Activated naive CD4-positive, alpha-beta T cell treated with anti-CD3 and anti-CD28 coated beads, Interleukin-2, amount 10 ng/mL, durations not matched to agents 7 days and 5 days (primary cell): ENCODE measurements at regions not wholly inside any gene's neighbourhood (a gene's known extent, or its start where the extent isn't known, plus 50 kb on each side); places are given as distances from the start of the nearest gene placed in this dataset.
"Not testable (repeated sequence)": the region's sequence is repeated elsewhere in the genome, so short reads cannot be mapped to it uniquely, and the experiment has no call there.

Experiments used
- CTCF ChIA-PET: fragments of 350-600 bp; sonication (Branson Sonifier 250); formaldehyde crosslinking; loops from one replicate; lab custom pipeline; 2021; ENCODE audit warnings: antibody characterized with exemption; lab: Charles Lee
- DNase-seq: peaks from one replicate; pipeline ENCODE4 v3.0.0-alpha.2; 2020
- H3K27ac Mint-ChIP-seq: one replicate; pipeline ENCODE4 v1.8.0; 2021; ENCODE audit warnings: mild to moderate bottlenecking, moderate library complexity, mixed read lengths
- H3K27me3 Mint-ChIP-seq: one replicate; pipeline ENCODE4 v1.8.0; 2021; ENCODE audit warnings: mild to moderate bottlenecking, mixed read lengths
- H3K36me3 Mint-ChIP-seq: one replicate; pipeline ENCODE4 v1.8.0; 2021; ENCODE audit warnings: mixed read lengths
- H3K4me1 Mint-ChIP-seq: one replicate; pipeline ENCODE4 v1.8.0; 2021; ENCODE audit warnings: mixed read lengths
- H3K4me3 Mint-ChIP-seq: one replicate; pipeline ENCODE4 v1.8.0; 2021; ENCODE audit warnings: mild to moderate bottlenecking, moderate library complexity, mixed read lengths
- H3K9me3 Mint-ChIP-seq: one replicate; pipeline ENCODE4 v1.8.0; 2021; ENCODE audit warnings: mixed read lengths

GRCh38 chr16:61540216-61540615 lies 496.0 kb downstream of the CDH8 start:
- DNase-seq = no peak
- Mint-ChIP-seq H3K36me3 (no peaks in the 10 kb centered on the region), H3K27ac (no peak overlapping the region), H3K27me3 (no peaks in the 10 kb centered on the region), H3K4me3 (no peak overlapping the region), H3K9me3 (peaks cover 14% of the 10 kb centered on the region), H3K4me1 (no peaks in the 10 kb centered on the region)
- CTCF ChIA-PET = no interaction called here

- Mint-ChIP-seq H3K27me3 (no peaks in the 10 kb centered on the region), H3K4me1 (no peaks in the 10 kb centered on the region), H3K27ac (no peak overlapping the region), H3K4me3 (no peak overlapping the region), H3K36me3 (no peaks in the 10 kb centered on the region), H3K9me3 (peaks cover 27% of the 10 kb centered on the region)
- no peak for DNase-seq
- CTCF ChIA-PET = no interaction called here
These were observed 505.5 kb downstream of the CDH8 start for GRCh38 chr16:61530697-61531096.

GRCh38 chr16:61500851-61501250 lies 535.4 kb downstream of the CDH8 start:
- Mint-ChIP-seq H3K9me3 (peaks cover 12% of the 10 kb centered on the region), H3K36me3 (no peaks in the 10 kb centered on the region), H3K4me3 (no peak overlapping the region), H3K27me3 (no peaks in the 10 kb centered on the region), H3K4me1 (no peaks in the 10 kb centered on the region), H3K27ac (no peak overlapping the region)
- CTCF ChIA-PET = interaction anchor here (0.6 kb wide), 1 partner anchor 10 kb away, joined by 3 read pairs; no protein-coding TSS in a partner anchor
- DNase-seq = no peak

- no peak overlapping the region for H3K27ac Mint-ChIP-seq
- H3K36me3 Mint-ChIP-seq = no peaks in the 10 kb centered on the region
- DNase-seq = no peak
These were observed 556.0 kb downstream of the CDH8 start for GRCh38 chr16:61480250-61480649.

GRCh38 chr16:61471737-61472136 lies 564.5 kb downstream of the CDH8 start:
- CTCF ChIA-PET = no interaction called here
- Mint-ChIP-seq H3K4me3 (no peak overlapping the region), H3K36me3 (no peaks in the 10 kb centered on the region), H3K27me3 (no peaks in the 10 kb centered on the region), H3K9me3 (peaks cover 22% of the 10 kb centered on the region), H3K4me1 (no peaks in the 10 kb centered on the region), H3K27ac (no peak overlapping the region)
- no peak for DNase-seq

More at GRCh38 chr16:61480250-61480649, 556.0 kb downstream of the CDH8 start:
- Mint-ChIP-seq H3K4me3 (no peak overlapping the region), H3K9me3 (peaks cover 19% of the 10 kb centered on the region), H3K4me1 (no peaks in the 10 kb centered on the region), H3K27me3 (no peaks in the 10 kb centered on the region)
- CTCF ChIA-PET = no interaction called here

- DNase-seq = no peak
- CTCF ChIA-PET = no interaction called here
- no peaks in the 10 kb centered on the region for H3K27me3 Mint-ChIP-seq
- H3K9me3 Mint-ChIP-seq = peaks cover 19% of the 10 kb centered on the region
- H3K4me1 Mint-ChIP-seq = no peaks in the 10 kb centered on the region
- H3K36me3 Mint-ChIP-seq = no peaks in the 10 kb centered on the region
- H3K4me3 Mint-ChIP-seq = no peak overlapping the region
- H3K27ac Mint-ChIP-seq = no peak overlapping the region
These were observed 565.2 kb downstream of the CDH8 start for GRCh38 chr16:61471023-61471422.

GRCh38 chr16:61465285-61465684 lies 571.0 kb downstream of the CDH8 start:
- Mint-ChIP-seq H3K27me3 (no peaks in the 10 kb centered on the region), H3K36me3 (no peaks in the 10 kb centered on the region)
- CTCF ChIA-PET = no interaction called here

GRCh38 chr16:61460020-61460419 lies 576.2 kb downstream of the CDH8 start:
- Mint-ChIP-seq H3K27ac (no peak overlapping the region), H3K4me3 (no peak overlapping the region), H3K36me3 (no peaks in the 10 kb centered on the region), H3K4me1 (no peaks in the 10 kb centered on the region), H3K9me3 (peaks cover 16% of the 10 kb centered on the region), H3K27me3 (no peaks in the 10 kb centered on the region)
- CTCF ChIA-PET = no interaction called here
- DNase-seq = no peak

More at GRCh38 chr16:61465285-61465684, 571.0 kb downstream of the CDH8 start:
- no peak overlapping the region for H3K27ac Mint-ChIP-seq
- H3K9me3 Mint-ChIP-seq = peaks cover 18% of the 10 kb centered on the region
- no peak overlapping the region for H3K4me3 Mint-ChIP-seq
- no peaks in the 10 kb centered on the region for H3K4me1 Mint-ChIP-seq
- no peak for DNase-seq

- H3K9me3 Mint-ChIP-seq = peaks cover 7% of the 10 kb centered on the region
- CTCF ChIA-PET = no interaction called here
- no peak overlapping the region for H3K27ac Mint-ChIP-seq
- no peaks in the 10 kb centered on the region for H3K4me1 Mint-ChIP-seq
- no peak overlapping the region for H3K4me3 Mint-ChIP-seq
- no peak for DNase-seq
- no peaks in the 10 kb centered on the region for H3K27me3 Mint-ChIP-seq
- H3K36me3 Mint-ChIP-seq = no peaks in the 10 kb centered on the region
These were observed 600.9 kb downstream of the CDH8 start for GRCh38 chr16:61435346-61435745.

GRCh38 chr16:61432421-61432820 lies 603.8 kb downstream of the CDH8 start:
- peaks cover 9% of the 10 kb centered on the region for H3K9me3 Mint-ChIP-seq
- H3K27me3 Mint-ChIP-seq = no peaks in the 10 kb centered on the region
- H3K4me3 Mint-ChIP-seq = no peak overlapping the region
- no peaks in the 10 kb centered on the region for H3K4me1 Mint-ChIP-seq
- no peak for DNase-seq
- H3K27ac Mint-ChIP-seq = no peak overlapping the region
- CTCF ChIA-PET = no interaction called here
- H3K36me3 Mint-ChIP-seq = no peaks in the 10 kb centered on the region

GRCh38 chr16:61421111-61421510 lies 615.1 kb downstream of the CDH8 start:
- H3K27me3 Mint-ChIP-seq = no peaks in the 10 kb centered on the region
- H3K9me3 Mint-ChIP-seq = peaks cover 5% of the 10 kb centered on the region
- CTCF ChIA-PET = no interaction called here
- no peaks in the 10 kb centered on the region for H3K4me1 Mint-ChIP-seq
- no peaks in the 10 kb centered on the region for H3K36me3 Mint-ChIP-seq
- H3K27ac Mint-ChIP-seq = no peak overlapping the region
- no peak overlapping the region for H3K4me3 Mint-ChIP-seq
- no peak for DNase-seq

- DNase-seq = no peak
- CTCF ChIA-PET = no interaction called here
- peaks cover 1% of the 10 kb centered on the region for H3K9me3 Mint-ChIP-seq
- no peak overlapping the region for H3K4me3 Mint-ChIP-seq
- H3K27me3 Mint-ChIP-seq = no peaks in the 10 kb centered on the region
- no peaks in the 10 kb centered on the region for H3K4me1 Mint-ChIP-seq
- H3K27ac Mint-ChIP-seq = no peak overlapping the region
- H3K36me3 Mint-ChIP-seq = no peaks in the 10 kb centered on the region
These were observed 616.4 kb downstream of the CDH8 start for GRCh38 chr16:61419791-61420190.

- H3K4me3 Mint-ChIP-seq, H3K36me3 Mint-ChIP-seq, CTCF ChIA-PET, H3K27ac Mint-ChIP-seq, H3K27me3 Mint-ChIP-seq, DNase-seq, H3K9me3 Mint-ChIP-seq, H3K4me1 Mint-ChIP-seq: not testable (repeated sequence)
These were observed 617.4 kb downstream of the CDH8 start for GRCh38 chr16:61418802-61419201.

GRCh38 chr16:61415126-61415525 lies 621.1 kb downstream of the CDH8 start:
- CTCF ChIA-PET = no interaction called here
- Mint-ChIP-seq H3K36me3 (no peaks in the 10 kb centered on the region), H3K27ac (no peak overlapping the region), H3K4me1 (no peaks in the 10 kb centered on the region), H3K4me3 (no peak overlapping the region), H3K9me3 (peaks cover 16% of the 10 kb centered on the region), H3K27me3 (no peaks in the 10 kb centered on the region)
- no peak for DNase-seq

- Mint-ChIP-seq H3K4me3 (no peak overlapping the region), H3K9me3 (peaks cover 21% of the 10 kb centered on the region), H3K36me3 (no peaks in the 10 kb centered on the region), H3K4me1 (no peaks in the 10 kb centered on the region), H3K27me3 (no peaks in the 10 kb centered on the region), H3K27ac (no peak overlapping the region)
- CTCF ChIA-PET = no interaction called here
- DNase-seq = no peak
These were observed 623.2 kb downstream of the CDH8 start for GRCh38 chr16:61413021-61413420.

- H3K27me3 Mint-ChIP-seq = no peaks in the 10 kb centered on the region
- CTCF ChIA-PET = no interaction called here
- H3K9me3 Mint-ChIP-seq = peaks cover 21% of the 10 kb centered on the region
These were observed 623.7 kb downstream of the CDH8 start for GRCh38 chr16:61412562-61412961.

More at GRCh38 chr16:61412562-61412961, 623.7 kb downstream of the CDH8 start:
- no peak for DNase-seq
- no peaks in the 10 kb centered on the region for H3K4me1 Mint-ChIP-seq
- no peak overlapping the region for H3K27ac Mint-ChIP-seq
- no peak overlapping the region for H3K4me3 Mint-ChIP-seq
- H3K36me3 Mint-ChIP-seq = no peaks in the 10 kb centered on the region
